Liver (tissue), 8 donors: ENCODE measurements at regions not wholly inside any gene's neighbourhood (a gene's known extent, or its start where the extent isn't known, plus 50 kb on each side); places are given as distances from the start of the nearest gene placed in this dataset.

Source experiments
- DNase-seq: peaks from one replicate; pipeline ENCODE4 v3.0.0-alpha.2; 2017; ENCODE audit warnings: low spot score
- H3K27ac ChIP-seq, 2 donors: one replicate each; pipeline ENCODE4 v1.7.0; 2013; ENCODE audit warnings: inconsistent platforms in 2 of 2, low read length in 2 of 2, control low read depth in 1 of 2, low read depth in 1 of 2, mild to moderate bottlenecking in 1 of 2
- H3K27me3 ChIP-seq, 4 donors: one replicate each; pipeline versions ENCODE4 v1.6.1 to v1.7.0; 2013; ENCODE audit warnings: low read length in 3 of 4, inconsistent platforms in 1 of 4, mild to moderate bottlenecking in 1 of 4, moderate library complexity in 1 of 4; ENCODE audit not compliant: control insufficient read depth in 4 of 4, insufficient read depth in 4 of 4
- H3K36me3 ChIP-seq, 4 donors: one replicate each; pipeline versions ENCODE4 v1.6.1 to v1.7.0; 2013; ENCODE audit warnings: low read length in 3 of 4, mild to moderate bottlenecking in 3 of 4, low read depth in 1 of 4, moderate library complexity in 1 of 4; ENCODE audit not compliant: control insufficient read depth in 4 of 4, insufficient read depth in 3 of 4
- H3K4me1 ChIP-seq, 4 donors: one replicate each; pipeline versions ENCODE4 v1.6.1 to v1.7.0; 2013; ENCODE audit warnings: low read length in 3 of 4, mild to moderate bottlenecking in 3 of 4, moderate library complexity in 1 of 4; ENCODE audit not compliant: control insufficient read depth in 4 of 4, insufficient read depth in 4 of 4
- H3K4me3 ChIP-seq, 3 donors: one replicate each; pipeline versions ENCODE4 v1.6.1 to v1.7.0; 2013; ENCODE audit warnings: low read length in 3 of 3, control low read depth in 1 of 3, low read depth in 1 of 3, mild to moderate bottlenecking in 1 of 3
- H3K9ac ChIP-seq, 2 donors: one replicate each; pipeline ENCODE4 v1.7.0; 2013; ENCODE audit warnings: low read length in 2 of 2, mild to moderate bottlenecking in 2 of 2, moderate library complexity in 2 of 2, control low read depth in 1 of 2, low read depth in 1 of 2
- H3K9me3 ChIP-seq, 4 donors: one replicate each; pipeline versions ENCODE4 v1.6.1 to v1.7.0; 2013; ENCODE audit warnings: low read length in 3 of 4; ENCODE audit not compliant: control insufficient read depth in 4 of 4
- EGR1 ChIP-seq, 2 donors: IDR thresholded peaks; 2 replicates each; pipeline ENCODE4 v1.6.1; 2016 to 2018; ENCODE audit warnings: antibody characterized with exemption in 2 of 2, low read depth in 2 of 2
- FOXA1 ChIP-seq: IDR thresholded peaks from 2 replicates; pipeline ENCODE4 v1.6.1; 2016; ENCODE audit warnings: antibody characterized with exemption
- FOXA2 ChIP-seq: IDR thresholded peaks from 2 replicates; pipeline ENCODE4 v1.6.1; 2016; ENCODE audit warnings: antibody characterized with exemption
- GABPA ChIP-seq, 2 donors: IDR thresholded peaks in 1 of 2; conservative IDR thresholded peaks in 1 of 2; 2 replicates each; pipeline ENCODE4 v1.6.1; 2016; ENCODE audit warnings: antibody characterized with exemption in 2 of 2, mild to moderate bottlenecking in 1 of 2, moderate library complexity in 1 of 2
- HNF4G ChIP-seq: IDR thresholded peaks from 2 replicates; pipeline ENCODE4 v1.6.1; 2016; ENCODE audit warnings: antibody characterized with exemption
- JUND ChIP-seq, 2 donors: IDR thresholded peaks; 2 replicates each; pipeline ENCODE4 v1.6.1; 2016; ENCODE audit warnings: antibody characterized with exemption in 2 of 2
- NR2F2 ChIP-seq: IDR thresholded peaks from 2 replicates; pipeline ENCODE4 v1.6.1; 2016; ENCODE audit warnings: antibody characterized with exemption
- RAD21 ChIP-seq, 2 donors: IDR thresholded peaks; 2 replicates each; pipeline ENCODE4 v1.6.1; 2016; ENCODE audit warnings: antibody characterized with exemption in 2 of 2, mild to moderate bottlenecking in 2 of 2
- RXRA ChIP-seq, 2 donors: IDR thresholded peaks; 2 replicates each; pipeline ENCODE4 v1.6.1; 2017 to 2018; ENCODE audit warnings: antibody characterized with exemption in 2 of 2, mild to moderate bottlenecking in 1 of 2
- SP1 ChIP-seq: IDR thresholded peaks from 2 replicates; pipeline ENCODE4 v1.6.1; 2018; ENCODE audit warnings: antibody characterized with exemption, mild to moderate bottlenecking
- TAF1 ChIP-seq: conservative IDR thresholded peaks from 2 replicates; pipeline ENCODE4 v1.6.1; 2016; ENCODE audit warnings: antibody characterized with exemption, mild to moderate bottlenecking
- YY1 ChIP-seq: IDR thresholded peaks from 2 replicates; pipeline ENCODE4 v1.6.1; 2016; ENCODE audit warnings: antibody characterized with exemption, mild to moderate bottlenecking
- WGBS: extraction: QIAGEN DNeasy Blood & Tissue Kit; methylation state at CpG from one replicate; pipeline ENCODE4 v1.1.7; 2013; 5-methylcytosine and 5-hydroxymethylcytosine counted together
- TF ChIP-seq, protein P1 (sequence below): IDR thresholded peaks from 2 replicates; pipeline ENCODE4 v1.6.1; 2016; ENCODE audit warnings: antibody characterized with exemption
- TF ChIP-seq, protein P2 (sequence below): IDR thresholded peaks from 2 replicates; pipeline ENCODE4 v1.6.1; 2016; ENCODE audit warnings: antibody characterized with exemption
- TF ChIP-seq, protein P3 (sequence below): fragments of 150-350 bp; IDR thresholded peaks from 2 replicates; pipeline ENCODE4 v1.5.1; 2017; ENCODE audit warnings: improper control_type of control experiment, low read depth, low read length; ENCODE audit not compliant: missing input control
- TF ChIP-seq, protein P4 (sequence below): IDR thresholded peaks from 2 replicates; pipeline ENCODE4 v1.6.1; 2016; ENCODE audit warnings: antibody characterized with exemption, mild to moderate bottlenecking
- TF ChIP-seq, protein P5 (sequence below): IDR thresholded peaks from 2 replicates; pipeline ENCODE4 v1.6.1; 2016; ENCODE audit warnings: antibody characterized with exemption
- donor health status: healthy.
- donor health status: healthy.
- donor health status: healthy.
- donor health status: healthy.
- donor health status: healthy.

DNA sequence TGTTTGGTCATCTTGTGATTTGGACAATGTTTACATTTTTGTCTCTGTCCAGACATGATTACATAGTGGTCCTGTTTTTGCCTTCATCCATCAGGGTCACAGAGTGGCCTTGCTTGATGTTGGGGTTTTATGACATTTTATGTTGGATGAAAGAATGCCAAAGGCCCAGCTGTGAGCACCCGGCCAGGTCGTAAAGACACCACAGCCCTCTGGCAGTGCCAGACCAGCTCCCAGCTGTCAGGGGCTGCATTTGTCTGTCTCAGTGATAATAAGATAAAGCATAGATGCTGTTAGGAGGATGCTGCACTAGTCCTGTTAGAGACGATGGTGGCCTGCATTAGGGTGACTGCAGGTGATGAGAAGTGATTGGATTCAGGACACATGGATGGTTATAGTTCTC lies 117.5 kb downstream of the FAM174B start (continued):
- TF ChIP-seq, protein P1, sequence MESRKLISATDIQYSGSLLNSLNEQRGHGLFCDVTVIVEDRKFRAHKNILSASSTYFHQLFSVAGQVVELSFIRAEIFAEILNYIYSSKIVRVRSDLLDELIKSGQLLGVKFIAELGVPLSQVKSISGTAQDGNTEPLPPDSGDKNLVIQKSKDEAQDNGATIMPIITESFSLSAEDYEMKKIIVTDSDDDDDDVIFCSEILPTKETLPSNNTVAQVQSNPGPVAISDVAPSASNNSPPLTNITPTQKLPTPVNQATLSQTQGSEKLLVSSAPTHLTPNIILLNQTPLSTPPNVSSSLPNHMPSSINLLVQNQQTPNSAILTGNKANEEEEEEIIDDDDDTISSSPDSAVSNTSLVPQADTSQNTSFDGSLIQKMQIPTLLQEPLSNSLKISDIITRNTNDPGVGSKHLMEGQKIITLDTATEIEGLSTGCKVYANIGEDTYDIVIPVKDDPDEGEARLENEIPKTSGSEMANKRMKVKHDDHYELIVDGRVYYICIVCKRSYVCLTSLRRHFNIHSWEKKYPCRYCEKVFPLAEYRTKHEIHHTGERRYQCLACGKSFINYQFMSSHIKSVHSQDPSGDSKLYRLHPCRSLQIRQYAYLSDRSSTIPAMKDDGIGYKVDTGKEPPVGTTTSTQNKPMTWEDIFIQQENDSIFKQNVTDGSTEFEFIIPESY: no peak

DNA sequence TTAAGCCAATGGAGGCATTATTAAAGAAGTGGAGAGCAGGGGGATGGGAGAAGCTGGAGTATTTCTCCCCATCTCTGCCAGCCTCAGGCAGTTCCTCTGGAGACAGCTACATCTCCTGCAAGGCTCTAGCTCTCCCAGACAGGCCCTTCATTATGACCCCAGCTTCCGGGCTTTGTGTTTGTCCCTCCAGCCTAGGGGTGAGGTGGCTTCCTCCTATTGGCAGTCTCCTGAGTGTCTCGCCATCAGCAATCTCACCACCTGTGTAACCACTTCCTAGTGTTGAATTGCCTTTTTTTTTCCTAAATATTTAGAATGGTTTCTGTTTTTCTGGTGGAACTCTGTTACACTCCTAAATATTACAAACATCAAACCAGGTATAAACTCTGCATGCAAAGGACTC lies 122.3 kb downstream of the FAM174B start:
- H3K9ac ChIP-seq: no peak overlapping the region
- 69% methylated on average over 2 of the region's 2 CpGs for WGBS
- DNase-seq: no peak

DNA sequence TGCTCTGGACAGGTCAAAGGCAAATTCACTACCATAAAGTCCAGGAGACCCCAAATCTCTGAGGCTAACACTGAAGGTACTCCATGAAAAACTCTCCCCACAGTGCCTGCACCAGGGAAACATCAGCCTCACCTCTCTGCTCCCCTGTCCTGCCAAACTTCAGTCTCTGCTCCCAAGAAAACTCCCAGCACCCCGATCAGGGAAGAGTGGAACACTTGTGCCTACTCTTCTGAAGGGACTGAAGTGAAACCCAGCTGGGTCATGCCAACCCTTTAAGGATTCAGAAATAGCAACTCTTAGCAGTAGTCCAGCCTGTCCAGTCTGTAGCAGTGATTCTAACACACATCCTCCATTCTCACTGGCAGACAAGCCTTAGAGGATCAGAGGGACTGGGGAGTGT lies 124.2 kb downstream of the FAM174B start:
- TF ChIP-seq, protein P2, sequence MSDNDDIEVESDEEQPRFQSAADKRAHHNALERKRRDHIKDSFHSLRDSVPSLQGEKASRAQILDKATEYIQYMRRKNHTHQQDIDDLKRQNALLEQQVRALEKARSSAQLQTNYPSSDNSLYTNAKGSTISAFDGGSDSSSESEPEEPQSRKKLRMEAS: no peak
- TF ChIP-seq SP1: no peak
- no peak for TF ChIP-seq EGR1 (IDR thresholded peaks at IDR 0.05; ENCODE audit: low read depth in 2 of 2)
- no peak for TF ChIP-seq JUND (IDR thresholded peaks at IDR 0.05)
- TF ChIP-seq FOXA1: no peak
- TF ChIP-seq RXRA (IDR thresholded peaks at IDR 0.05): no peak
- TF ChIP-seq, protein P3, sequence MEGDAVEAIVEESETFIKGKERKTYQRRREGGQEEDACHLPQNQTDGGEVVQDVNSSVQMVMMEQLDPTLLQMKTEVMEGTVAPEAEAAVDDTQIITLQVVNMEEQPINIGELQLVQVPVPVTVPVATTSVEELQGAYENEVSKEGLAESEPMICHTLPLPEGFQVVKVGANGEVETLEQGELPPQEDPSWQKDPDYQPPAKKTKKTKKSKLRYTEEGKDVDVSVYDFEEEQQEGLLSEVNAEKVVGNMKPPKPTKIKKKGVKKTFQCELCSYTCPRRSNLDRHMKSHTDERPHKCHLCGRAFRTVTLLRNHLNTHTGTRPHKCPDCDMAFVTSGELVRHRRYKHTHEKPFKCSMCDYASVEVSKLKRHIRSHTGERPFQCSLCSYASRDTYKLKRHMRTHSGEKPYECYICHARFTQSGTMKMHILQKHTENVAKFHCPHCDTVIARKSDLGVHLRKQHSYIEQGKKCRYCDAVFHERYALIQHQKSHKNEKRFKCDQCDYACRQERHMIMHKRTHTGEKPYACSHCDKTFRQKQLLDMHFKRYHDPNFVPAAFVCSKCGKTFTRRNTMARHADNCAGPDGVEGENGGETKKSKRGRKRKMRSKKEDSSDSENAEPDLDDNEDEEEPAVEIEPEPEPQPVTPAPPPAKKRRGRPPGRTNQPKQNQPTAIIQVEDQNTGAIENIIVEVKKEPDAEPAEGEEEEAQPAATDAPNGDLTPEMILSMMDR: no peak
- no peak for TF ChIP-seq HNF4G
- no peak for TF ChIP-seq NR2F2
- 50% methylated on average over 1 of the region's 1 CpG for WGBS

More for the DNA sequence above, 122.3 kb downstream of the FAM174B start:
- TF ChIP-seq RAD21 (IDR thresholded peaks at IDR 0.05) (no peak), GABPA (IDR thresholded peaks at IDR 0.05 in 1 of 2, conservative IDR thresholded peaks at IDR 0.05 in 1 of 2) (no peak), TAF1 (no peak), JUND (IDR thresholded peaks at IDR 0.05) (no peak), FOXA1 (no peak), RXRA (IDR thresholded peaks at IDR 0.05) (no peak), YY1 (no peak), FOXA2 (no peak), NR2F2 (no peak), EGR1 (IDR thresholded peaks at IDR 0.05; ENCODE audit: low read depth in 2 of 2) (no peak), HNF4G (no peak), SP1 (no peak)
- TF ChIP-seq, protein P4, sequence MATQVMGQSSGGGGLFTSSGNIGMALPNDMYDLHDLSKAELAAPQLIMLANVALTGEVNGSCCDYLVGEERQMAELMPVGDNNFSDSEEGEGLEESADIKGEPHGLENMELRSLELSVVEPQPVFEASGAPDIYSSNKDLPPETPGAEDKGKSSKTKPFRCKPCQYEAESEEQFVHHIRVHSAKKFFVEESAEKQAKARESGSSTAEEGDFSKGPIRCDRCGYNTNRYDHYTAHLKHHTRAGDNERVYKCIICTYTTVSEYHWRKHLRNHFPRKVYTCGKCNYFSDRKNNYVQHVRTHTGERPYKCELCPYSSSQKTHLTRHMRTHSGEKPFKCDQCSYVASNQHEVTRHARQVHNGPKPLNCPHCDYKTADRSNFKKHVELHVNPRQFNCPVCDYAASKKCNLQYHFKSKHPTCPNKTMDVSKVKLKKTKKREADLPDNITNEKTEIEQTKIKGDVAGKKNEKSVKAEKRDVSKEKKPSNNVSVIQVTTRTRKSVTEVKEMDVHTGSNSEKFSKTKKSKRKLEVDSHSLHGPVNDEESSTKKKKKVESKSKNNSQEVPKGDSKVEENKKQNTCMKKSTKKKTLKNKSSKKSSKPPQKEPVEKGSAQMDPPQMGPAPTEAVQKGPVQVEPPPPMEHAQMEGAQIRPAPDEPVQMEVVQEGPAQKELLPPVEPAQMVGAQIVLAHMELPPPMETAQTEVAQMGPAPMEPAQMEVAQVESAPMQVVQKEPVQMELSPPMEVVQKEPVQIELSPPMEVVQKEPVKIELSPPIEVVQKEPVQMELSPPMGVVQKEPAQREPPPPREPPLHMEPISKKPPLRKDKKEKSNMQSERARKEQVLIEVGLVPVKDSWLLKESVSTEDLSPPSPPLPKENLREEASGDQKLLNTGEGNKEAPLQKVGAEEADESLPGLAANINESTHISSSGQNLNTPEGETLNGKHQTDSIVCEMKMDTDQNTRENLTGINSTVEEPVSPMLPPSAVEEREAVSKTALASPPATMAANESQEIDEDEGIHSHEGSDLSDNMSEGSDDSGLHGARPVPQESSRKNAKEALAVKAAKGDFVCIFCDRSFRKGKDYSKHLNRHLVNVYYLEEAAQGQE: no peak
- TF ChIP-seq, protein P5, sequence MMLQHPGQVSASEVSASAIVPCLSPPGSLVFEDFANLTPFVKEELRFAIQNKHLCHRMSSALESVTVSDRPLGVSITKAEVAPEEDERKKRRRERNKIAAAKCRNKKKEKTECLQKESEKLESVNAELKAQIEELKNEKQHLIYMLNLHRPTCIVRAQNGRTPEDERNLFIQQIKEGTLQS: no peak
- Histone ChIP-seq H3K9me3 (peaks cover 0 to 2% (median 1%) of the 10 kb centered on the region in 4 donors), H3K4me3 (no peak overlapping the region), H3K4me1 (no peaks in the 10 kb centered on the region), H3K27me3 (no peaks in the 10 kb centered on the region), H3K36me3 (no peaks in the 10 kb centered on the region), H3K27ac (no peak overlapping the region)

More for the DNA sequence above, 124.2 kb downstream of the FAM174B start:
- no peak for DNase-seq
- Histone ChIP-seq H3K9ac (no peak overlapping the region), H3K27me3 (no peaks in the 10 kb centered on the region), H3K36me3 (no peaks in the 10 kb centered on the region), H3K4me1 (no peaks in the 10 kb centered on the region), H3K27ac (no peak overlapping the region), H3K4me3 (no peak overlapping the region), H3K9me3 (peaks cover 0 to 2% (median 1%) of the 10 kb centered on the region in 4 donors)
